GM18907 (cell line): ENCODE measurements at regions not wholly inside any gene's neighbourhood (a gene's known extent, or its start where the extent isn't known, plus 50 kb on each side); places are given as distances from the start of the nearest gene placed in this dataset.

Source experiments
- ATAC-seq: cut with Tn5 transposase; IDR thresholded peaks from one replicate; pipeline ENCODE4 v1.9.1; 2021; ENCODE audit warnings: mild to moderate bottlenecking, moderate library complexity; ENCODE audit not compliant: unreplicated experiment

GRCh38 chr5:81914696-81915095 is 57.1 kb upstream of the ATG10 start:
- no peak for ATAC-seq

GRCh38 chr5:81912933-81913332 is 58.9 kb upstream of the ATG10 start:
- ATAC-seq, result no peak

- ATAC-seq, result peak; percentile 76
Observed at GRCh38 chr5:81909677-81910076, 62.1 kb upstream of the ATG10 start.

GRCh38 chr5:81908771-81909170 is 63.1 kb upstream of the ATG10 start:
- ATAC-seq, result no peak

GRCh38 chr5:81908044-81908443 is 63.8 kb upstream of the ATG10 start:
- ATAC-seq, result no peak

GRCh38 chr5:81907012-81907635 is 64.7 kb upstream of the ATG10 start:
- no peak for ATAC-seq

GRCh38 chr5:81906086-81906485 is 65.7 kb upstream of the ATG10 start:
- no peak for ATAC-seq

- no peak for ATAC-seq
Observed at GRCh38 chr5:81904861-81905260, 67.0 kb upstream of the ATG10 start.

- no peak for ATAC-seq
Observed at GRCh38 chr5:81904166-81904565, 67.7 kb upstream of the ATG10 start.

GRCh38 chr5:81901586-81901985 is 70.2 kb upstream of the ATG10 start:
- ATAC-seq, result no peak

GRCh38 chr5:81899123-81899522 is 72.7 kb upstream of the ATG10 start:
- ATAC-seq, result no peak

GRCh38 chr5:81898403-81898802 is 73.4 kb upstream of the ATG10 start:
- ATAC-seq, result no peak

- ATAC-seq, result no peak
Observed at GRCh38 chr5:81896764-81897163, 75.1 kb upstream of the ATG10 start.

GRCh38 chr5:81895307-81895706 is 76.5 kb upstream of the ATG10 start:
- no peak for ATAC-seq

- no peak for ATAC-seq
Observed at GRCh38 chr5:81893961-81894360, 77.9 kb upstream of the ATG10 start.

- ATAC-seq, result no peak
Observed at GRCh38 chr5:81884871-81885270, 87.0 kb upstream of the ATG10 start.

GRCh38 chr5:81883371-81883770 is 88.5 kb upstream of the ATG10 start:
- no peak for ATAC-seq

- ATAC-seq, result no peak
Observed at GRCh38 chr5:81881595-81881994, 90.2 kb upstream of the ATG10 start.

GRCh38 chr5:81879936-81880335 is 91.9 kb upstream of the ATG10 start:
- no peak for ATAC-seq

GRCh38 chr5:81878333-81878732 is 93.5 kb upstream of the ATG10 start:
- ATAC-seq, result no peak

GRCh38 chr5:81866994-81867393 is 104.8 kb upstream of the ATG10 start:
- no peak for ATAC-seq

GRCh38 chr5:81860778-81861177 is 109.9 kb upstream of the SSBP2 start:
- no peak for ATAC-seq

GRCh38 chr5:81859624-81860023 is 108.7 kb upstream of the SSBP2 start:
- no peak for ATAC-seq
